PC-9 (cell line): ENCODE measurements at regions not wholly inside any gene's neighbourhood (a gene's known extent, or its start where the extent isn't known, plus 50 kb on each side); places are given as distances from the start of the nearest gene placed in this dataset.

Source experiments
- CTCF ChIP-seq: fragments of 200-600 bp; sonication (generic); conservative IDR thresholded peaks from 2 replicates; pipeline ENCODE4 v1.6.1; 2017; ENCODE audit warnings: mixed run types, antibody characterized with exemption, mild to moderate bottlenecking, moderate library complexity
- EZH2 ChIP-seq: fragments of 200-600 bp; sonication (generic); IDR thresholded peaks from 2 replicates; pipeline ENCODE4 v1.8.0; 2017; ENCODE audit warnings: antibody characterized with exemption, low read depth

GRCh38 chr5:26662806-26663360 lies 375.5 kb downstream of the CDH9 start:
- TF ChIP-seq CTCF (no peak), EZH2 (no peak)
